Activated CD8-positive, alpha-beta T cell treated with anti-CD3 and anti-CD28 coated beads for 36 hours (primary cell): ENCODE measurements at regions not wholly inside any gene's neighbourhood (a gene's known extent, or its start where the extent isn't known, plus 50 kb on each side); places are given as distances from the start of the nearest gene placed in this dataset.
"Not testable (repeated sequence)": the region's sequence is repeated elsewhere in the genome, so short reads cannot be mapped to it uniquely, and the experiment has no call there.

ENCODE experiments used
- ATAC-seq: fragments of 200-7000 bp; cut with Tn5 transposase; one replicate; pipeline ENCODE4 v1.10.0; 2021; ENCODE audit warnings: mild to moderate bottlenecking, moderate library complexity
- CTCF ChIA-PET: fragments of 350-600 bp; sonication (Branson Sonifier 250); formaldehyde crosslinking; loops from one replicate; lab custom pipeline; 2021; ENCODE audit warnings: antibody characterized with exemption; lab: Charles Lee
- POLR2A ChIA-PET: fragments of 350-600 bp; sonication (Branson Sonifier 250); formaldehyde crosslinking; loops from one replicate; lab custom pipeline; 2021; ENCODE audit warnings: antibody characterized with exemption; lab: Charles Lee
- DNase-seq: peaks from one replicate; pipeline ENCODE4 v3.0.0-alpha.2; 2020
- H3K27ac Mint-ChIP-seq: one replicate; pipeline ENCODE4 v1.8.0; 2021; ENCODE audit warnings: mild to moderate bottlenecking, mixed read lengths
- H3K27me3 Mint-ChIP-seq: one replicate; pipeline ENCODE4 v1.8.0; 2021; ENCODE audit warnings: mixed read lengths
- H3K36me3 Mint-ChIP-seq: one replicate; pipeline ENCODE4 v1.8.0; 2021; ENCODE audit warnings: low read depth, mixed read lengths
- H3K4me1 Mint-ChIP-seq: one replicate; pipeline ENCODE4 v1.8.0; 2021; ENCODE audit warnings: low read depth, mixed read lengths
- H3K4me3 Mint-ChIP-seq: one replicate; pipeline ENCODE4 v1.8.0; 2021; ENCODE audit warnings: mild to moderate bottlenecking, moderate library complexity, mixed read lengths
- H3K9me3 Mint-ChIP-seq: one replicate; pipeline ENCODE4 v1.8.0; 2021; ENCODE audit warnings: mixed read lengths
- intact Hi-C: fragments of 100-400 bp; cut with micrococcal nuclease; formaldehyde crosslinking; loops from one replicate; pipeline ENCODE4 v1.10.0; 2022
- TF ChIP-seq, protein P1 (sequence below): fragments of 200-600 bp; IDR thresholded peaks from one replicate; pipeline ENCODE4 v1.8.0; 2022; ENCODE audit warnings: antibody characterized with exemption, mild to moderate bottlenecking

DNA sequence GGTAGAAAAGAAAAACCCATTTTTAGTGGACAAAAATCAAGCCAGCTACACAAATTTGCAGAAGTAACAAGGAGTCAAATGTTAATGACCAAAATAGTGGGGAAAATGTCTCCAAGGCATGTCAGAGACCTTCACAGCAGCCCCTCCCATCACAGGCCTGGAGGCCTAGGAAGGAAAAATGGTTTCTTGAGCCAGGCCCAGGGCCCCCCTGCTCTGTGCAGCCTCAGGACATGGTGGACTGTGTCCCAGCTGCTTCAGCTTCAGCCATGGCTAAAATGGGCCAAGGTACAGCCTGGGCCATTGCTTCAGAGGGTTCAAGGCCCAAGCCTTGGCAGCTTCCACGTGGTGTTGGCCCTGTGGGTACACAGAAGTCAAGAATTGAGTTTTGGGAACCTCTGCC, 82.5 kb upstream of the CLVS2 start:
- peaks cover 9% of the 10 kb centered on the region for H3K9me3 Mint-ChIP-seq
- intact Hi-C loops, result no loop called here
- H3K27ac Mint-ChIP-seq, result no peak overlapping the region
- TF ChIP-seq, protein P1, sequence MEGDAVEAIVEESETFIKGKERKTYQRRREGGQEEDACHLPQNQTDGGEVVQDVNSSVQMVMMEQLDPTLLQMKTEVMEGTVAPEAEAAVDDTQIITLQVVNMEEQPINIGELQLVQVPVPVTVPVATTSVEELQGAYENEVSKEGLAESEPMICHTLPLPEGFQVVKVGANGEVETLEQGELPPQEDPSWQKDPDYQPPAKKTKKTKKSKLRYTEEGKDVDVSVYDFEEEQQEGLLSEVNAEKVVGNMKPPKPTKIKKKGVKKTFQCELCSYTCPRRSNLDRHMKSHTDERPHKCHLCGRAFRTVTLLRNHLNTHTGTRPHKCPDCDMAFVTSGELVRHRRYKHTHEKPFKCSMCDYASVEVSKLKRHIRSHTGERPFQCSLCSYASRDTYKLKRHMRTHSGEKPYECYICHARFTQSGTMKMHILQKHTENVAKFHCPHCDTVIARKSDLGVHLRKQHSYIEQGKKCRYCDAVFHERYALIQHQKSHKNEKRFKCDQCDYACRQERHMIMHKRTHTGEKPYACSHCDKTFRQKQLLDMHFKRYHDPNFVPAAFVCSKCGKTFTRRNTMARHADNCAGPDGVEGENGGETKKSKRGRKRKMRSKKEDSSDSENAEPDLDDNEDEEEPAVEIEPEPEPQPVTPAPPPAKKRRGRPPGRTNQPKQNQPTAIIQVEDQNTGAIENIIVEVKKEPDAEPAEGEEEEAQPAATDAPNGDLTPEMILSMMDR, result no peak
- no peak for ATAC-seq
- CTCF ChIA-PET, result no interaction called here
- H3K4me3 Mint-ChIP-seq, result no peak overlapping the region
- POLR2A ChIA-PET, result no interaction called here
- H3K36me3 Mint-ChIP-seq, result no peaks in the 10 kb centered on the region
- H3K4me1 Mint-ChIP-seq, result no peaks in the 10 kb centered on the region
- no peaks in the 10 kb centered on the region for H3K27me3 Mint-ChIP-seq
- no peak for DNase-seq

GRCh38 chr6:122918714-122919113, 77.3 kb upstream of the CLVS2 start:
- ChIA-PET CTCF (no interaction called here), POLR2A (no interaction called here)
- H3K4me3 Mint-ChIP-seq, result no peak overlapping the region
- H3K27ac Mint-ChIP-seq, result no peak overlapping the region
- DNase-seq, result no peak
- intact Hi-C loops, result no loop called here
- TF ChIP-seq, protein P1, result no peak
- no peaks in the 10 kb centered on the region for H3K36me3 Mint-ChIP-seq
- peaks cover 9% of the 10 kb centered on the region for H3K9me3 Mint-ChIP-seq
- no peaks in the 10 kb centered on the region for H3K27me3 Mint-ChIP-seq
- ATAC-seq, result no peak
- H3K4me1 Mint-ChIP-seq, result no peaks in the 10 kb centered on the region

DNA sequence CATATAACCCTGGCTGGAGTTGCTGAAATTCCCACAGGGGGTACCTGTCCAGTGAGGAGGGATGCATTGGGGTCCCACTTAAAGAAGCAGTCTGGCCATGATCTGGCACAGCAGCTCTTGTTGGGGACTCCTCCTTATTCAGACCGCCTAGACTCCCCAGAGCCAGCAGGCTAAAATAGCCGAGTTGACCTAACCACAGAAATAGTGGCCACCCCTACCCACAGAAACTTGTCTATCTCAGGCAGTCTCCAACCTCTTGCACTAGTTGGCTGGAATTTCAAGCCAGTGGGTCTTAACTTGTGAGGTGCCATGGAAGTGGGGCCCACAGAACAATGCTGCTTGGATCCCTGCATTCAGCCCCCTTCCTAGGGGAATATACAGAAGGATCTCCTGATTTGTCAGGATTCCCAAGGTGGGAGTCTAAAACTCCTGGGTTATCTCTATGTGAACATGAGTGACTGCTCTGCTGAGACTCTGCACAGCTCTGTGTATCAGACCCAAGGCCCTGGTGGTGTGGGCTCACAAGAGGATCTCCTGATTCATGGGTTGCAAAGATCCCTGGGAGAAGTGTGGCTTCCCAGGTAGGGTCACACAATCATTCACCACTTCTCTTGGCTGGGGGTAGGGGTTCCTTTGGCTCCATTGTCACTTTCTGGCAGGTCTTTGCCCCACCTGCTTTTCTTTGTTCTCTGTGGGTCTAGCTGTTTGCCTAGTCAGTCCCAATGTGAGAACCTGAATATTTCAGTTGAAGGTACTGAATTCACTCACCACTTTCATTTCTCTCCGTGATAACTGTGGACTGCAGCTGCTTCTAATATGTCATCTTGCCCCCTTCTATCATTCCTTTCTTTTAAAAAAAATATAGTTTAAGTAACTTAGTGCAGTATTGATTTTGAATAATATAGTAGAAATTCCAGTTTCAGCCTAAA, 65.5 kb upstream of the CLVS2 start:
- ATAC-seq (no peak), DNase-seq (no peak)
- TF ChIP-seq, protein P1, result no peak
- ChIA-PET CTCF (interaction anchor here (1.1 kb wide), 1 partner anchor 20 kb away, joined by 3 read pairs; no protein-coding TSS in a partner anchor), POLR2A (no interaction called here)
- Mint-ChIP-seq H3K36me3 (no peaks in the 10 kb centered on the region), H3K4me3 (no peak overlapping the region), H3K27me3 (no peaks in the 10 kb centered on the region), H3K27ac (no peak overlapping the region), H3K4me1 (no peaks in the 10 kb centered on the region), H3K9me3 (peaks cover 5% of the 10 kb centered on the region)
- intact Hi-C loops, result no loop called here

- ATAC-seq, result no peak
- Mint-ChIP-seq H3K4me3 (no peak overlapping the region), H3K36me3 (no peaks in the 10 kb centered on the region), H3K4me1 (no peaks in the 10 kb centered on the region), H3K27me3 (no peaks in the 10 kb centered on the region), H3K9me3 (peaks cover 2% of the 10 kb centered on the region), H3K27ac (no peak overlapping the region)
- TF ChIP-seq, protein P1, result no peak
- ChIA-PET CTCF (no interaction called here), POLR2A (no interaction called here)
- DNase-seq, result no peak
- intact Hi-C loops, result no loop called here
Observed at GRCh38 chr6:122931916-122932315, 64.1 kb upstream of the CLVS2 start.

DNA sequence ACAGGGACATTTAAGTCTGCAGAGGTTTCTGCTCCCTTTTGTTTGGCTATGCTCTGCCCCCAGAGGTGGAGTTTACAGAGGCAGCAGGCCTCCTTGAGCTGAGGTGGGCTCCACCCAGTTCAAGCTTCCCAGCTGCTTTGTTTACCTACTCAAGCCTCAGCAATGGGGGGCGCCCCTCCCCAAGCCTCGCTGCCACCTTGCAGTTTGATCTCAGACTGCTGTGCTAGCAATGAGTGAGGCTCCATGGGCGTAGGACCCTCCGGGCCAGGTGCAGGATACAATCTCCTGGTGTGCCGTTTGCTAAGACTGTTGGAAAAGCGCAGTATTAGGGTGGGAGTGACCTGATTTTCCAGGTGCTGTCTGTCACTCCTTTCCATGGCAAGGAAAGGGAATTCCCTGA, 51.1 kb upstream of the CLVS2 start:
- H3K27me3 Mint-ChIP-seq, H3K4me1 Mint-ChIP-seq, H3K36me3 Mint-ChIP-seq, H3K27ac Mint-ChIP-seq, H3K4me3 Mint-ChIP-seq, CTCF ChIA-PET, DNase-seq, ATAC-seq, H3K9me3 Mint-ChIP-seq, intact Hi-C loops, POLR2A ChIA-PET: not testable (repeated sequence)
